Hematopoietic multipotent progenitor cell (in vitro differentiated cells): ENCODE measurements at regions not wholly inside any gene's neighbourhood (a gene's known extent, or its start where the extent isn't known, plus 50 kb on each side); places are given as distances from the start of the nearest gene placed in this dataset.

ENCODE experiments used
- DNase-seq, 3 donors: peaks; one replicate each; pipeline ENCODE4 v3.0.0-alpha.2; 2011 to 2015; ENCODE audit warnings: low read depth in 2 of 3, low spot score in 2 of 3

DNA sequence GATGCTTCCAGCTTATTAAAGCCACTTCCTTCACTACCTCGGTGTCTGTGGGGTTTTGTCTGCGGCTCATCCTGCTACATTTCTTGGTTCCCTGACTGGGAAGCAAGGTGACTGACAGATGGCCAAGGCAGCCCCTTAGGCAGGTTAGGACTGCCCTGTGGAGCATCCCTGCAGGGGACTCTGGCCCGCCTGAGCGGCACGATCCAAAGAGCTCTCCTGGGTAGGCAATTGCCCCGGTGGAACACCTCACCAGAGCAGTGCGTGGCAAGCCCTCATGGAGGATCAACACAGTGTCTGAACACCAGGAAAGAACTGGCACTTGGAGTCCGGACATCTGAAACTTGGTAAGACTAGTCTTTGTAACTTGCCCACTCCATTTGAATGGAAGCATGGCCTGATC is 1143.4 kb downstream of the ARAP2 start:
- DNase-seq, result no peak

DNA sequence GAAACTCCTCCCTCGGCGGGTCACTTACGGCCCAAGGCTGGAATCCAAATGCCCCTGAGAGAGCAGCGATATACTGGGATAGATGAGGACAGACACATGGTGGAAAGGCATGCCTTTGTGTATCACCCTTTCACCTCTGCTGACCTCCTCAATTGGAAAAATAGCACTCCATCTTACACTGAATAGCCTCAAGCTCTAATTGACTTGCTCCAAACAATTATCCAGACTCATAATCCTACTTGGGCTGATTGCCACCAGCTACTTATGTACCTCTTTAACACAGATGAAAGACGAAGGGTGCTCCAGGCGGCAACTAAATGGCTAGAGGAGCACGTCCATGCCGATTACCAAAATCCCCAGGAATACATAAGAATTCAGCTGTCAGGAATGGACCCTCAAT is 1142.2 kb downstream of the ARAP2 start:
- no peak for DNase-seq

DNA sequence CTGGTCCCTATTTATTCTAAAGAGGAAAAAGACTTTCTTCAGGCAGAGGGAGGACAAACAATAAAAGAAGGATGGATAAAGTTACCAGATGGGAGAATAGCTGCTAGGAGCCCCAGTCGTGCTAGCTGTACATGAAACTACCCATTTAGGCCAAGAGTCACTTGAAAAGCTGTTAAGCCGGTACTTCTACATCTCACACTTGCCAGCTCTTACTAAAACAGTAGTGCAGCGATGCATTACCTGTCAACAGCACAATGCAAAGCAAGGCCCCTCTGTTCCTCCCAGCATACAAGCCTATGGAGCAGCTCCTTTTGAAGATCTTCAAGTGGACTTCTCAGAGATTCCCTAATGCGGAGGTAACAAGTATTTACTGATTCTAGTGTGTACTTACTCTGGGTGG is 1138.8 kb downstream of the ARAP2 start:
- DNase-seq, result no peak

DNA sequence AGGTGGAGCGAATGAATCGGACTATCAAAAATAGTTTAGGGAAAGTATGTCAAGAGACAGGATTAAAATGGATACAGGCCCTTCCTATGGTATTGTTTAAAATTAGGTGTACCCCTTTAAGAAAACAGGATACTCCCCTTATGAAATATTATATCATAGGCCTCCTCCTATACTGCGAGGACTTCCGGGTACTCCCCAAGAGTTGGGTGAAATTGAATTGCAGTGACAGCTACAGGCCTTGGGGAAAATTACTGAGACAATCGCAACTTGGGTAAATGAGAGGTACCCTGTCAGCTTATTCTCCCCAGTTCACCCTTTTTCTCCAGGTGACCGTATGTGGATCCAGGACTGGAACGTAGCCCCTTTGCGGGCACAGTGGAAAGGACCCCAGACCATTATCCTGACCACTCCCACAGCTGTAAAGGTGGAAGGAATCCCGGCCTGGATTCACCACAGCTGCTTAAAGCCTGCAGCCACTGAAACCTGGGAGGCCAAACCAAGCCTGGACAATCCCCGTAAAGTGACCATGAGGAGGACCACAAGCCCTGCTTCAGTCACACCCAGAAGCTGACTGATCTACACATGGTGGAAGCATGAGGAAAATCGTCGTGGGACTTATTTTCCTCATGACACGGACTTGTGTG is 1138.1 kb downstream of the ARAP2 start:
- DNase-seq, result no peak

DNA sequence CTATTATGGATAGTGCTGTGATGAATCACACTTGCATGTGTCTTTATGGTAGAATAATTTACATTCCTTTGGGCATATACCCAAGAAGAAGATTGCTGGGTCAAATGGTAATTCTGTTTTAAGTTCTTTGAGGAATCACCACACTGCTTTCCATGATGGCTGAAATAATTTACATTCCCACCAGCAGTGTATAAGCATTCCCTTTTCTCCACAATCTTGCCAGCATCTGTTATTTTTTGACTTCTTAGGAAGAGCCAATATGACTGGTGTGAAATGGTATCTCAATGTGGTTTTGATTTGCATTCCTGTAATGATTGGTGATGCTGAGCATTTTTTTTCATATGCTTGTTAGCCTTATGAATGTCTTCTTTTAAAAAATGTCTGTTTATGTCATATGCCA is 1120.2 kb downstream of the ARAP2 start:
- no peak for DNase-seq

DNA sequence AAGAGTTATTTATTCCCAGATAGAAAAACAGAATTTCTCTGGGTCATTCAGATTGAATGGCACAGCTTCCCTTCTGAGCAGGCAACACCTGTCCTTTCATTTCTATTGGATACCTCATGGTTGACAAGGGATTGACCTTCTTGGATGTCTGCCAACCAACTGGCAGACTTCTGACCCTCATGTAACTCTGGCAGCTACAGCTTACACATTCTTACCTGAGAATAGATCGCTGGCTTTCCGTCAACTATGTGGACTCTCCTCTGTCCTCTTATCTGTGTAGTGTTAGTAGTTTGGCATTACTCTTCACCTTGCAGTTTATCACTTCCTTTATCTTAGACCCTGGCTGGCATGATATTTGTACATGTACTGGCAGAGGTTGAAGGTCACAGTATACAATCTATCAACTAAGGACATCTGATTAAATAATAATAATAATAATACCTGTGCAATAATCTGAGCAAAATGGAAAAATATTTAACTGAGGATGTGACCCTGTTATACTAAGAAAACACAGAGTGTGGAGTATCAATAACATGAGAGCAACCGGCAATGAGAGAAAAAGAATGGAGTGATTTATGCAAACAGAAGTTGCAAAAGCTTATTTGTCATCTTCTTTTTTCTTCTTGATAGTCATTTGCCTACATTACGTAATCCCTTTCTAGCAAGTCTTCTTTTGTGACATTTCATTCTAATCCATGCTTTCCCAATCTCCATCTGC is 1118.2 kb downstream of the ARAP2 start:
- no peak for DNase-seq

DNA sequence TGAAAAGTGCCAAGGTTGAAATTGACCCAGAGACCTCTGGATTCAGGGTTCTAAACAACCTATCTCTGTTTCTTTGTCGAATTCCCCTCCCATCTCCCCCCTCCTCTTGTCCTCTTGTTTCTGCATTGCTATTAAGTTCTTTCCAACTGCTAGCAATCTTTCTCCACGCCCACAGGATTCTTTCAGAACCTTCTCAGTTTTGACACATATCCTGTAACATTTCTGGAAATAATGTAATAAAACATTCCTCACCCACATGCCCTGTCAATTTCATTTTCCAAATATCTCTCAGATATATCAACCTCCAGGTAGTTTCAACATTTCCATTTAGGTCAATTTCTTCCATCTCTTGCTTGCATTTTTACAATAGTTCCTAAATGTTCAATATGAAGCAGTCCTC is 1105.9 kb downstream of the ARAP2 start:
- DNase-seq, result no peak

DNA sequence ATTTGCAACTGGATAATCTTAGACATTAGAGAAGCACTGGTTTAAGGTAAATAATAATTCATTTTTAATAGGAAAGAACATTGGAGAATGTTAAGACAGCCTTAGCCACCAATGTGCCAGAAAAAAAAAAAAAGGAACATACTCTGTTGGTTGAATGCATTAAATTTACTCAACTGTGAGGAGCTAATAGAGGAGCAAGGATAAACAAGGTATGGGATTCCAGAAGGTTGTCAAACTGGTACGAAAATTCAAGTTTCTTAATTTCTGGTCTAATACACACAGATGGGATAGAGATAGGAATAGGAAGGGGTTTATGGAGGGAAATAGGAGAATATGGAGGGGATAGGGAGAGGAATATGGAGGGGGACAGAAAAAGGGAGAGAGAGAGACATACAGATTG is 1096.6 kb downstream of the ARAP2 start:
- DNase-seq, result no peak

DNA sequence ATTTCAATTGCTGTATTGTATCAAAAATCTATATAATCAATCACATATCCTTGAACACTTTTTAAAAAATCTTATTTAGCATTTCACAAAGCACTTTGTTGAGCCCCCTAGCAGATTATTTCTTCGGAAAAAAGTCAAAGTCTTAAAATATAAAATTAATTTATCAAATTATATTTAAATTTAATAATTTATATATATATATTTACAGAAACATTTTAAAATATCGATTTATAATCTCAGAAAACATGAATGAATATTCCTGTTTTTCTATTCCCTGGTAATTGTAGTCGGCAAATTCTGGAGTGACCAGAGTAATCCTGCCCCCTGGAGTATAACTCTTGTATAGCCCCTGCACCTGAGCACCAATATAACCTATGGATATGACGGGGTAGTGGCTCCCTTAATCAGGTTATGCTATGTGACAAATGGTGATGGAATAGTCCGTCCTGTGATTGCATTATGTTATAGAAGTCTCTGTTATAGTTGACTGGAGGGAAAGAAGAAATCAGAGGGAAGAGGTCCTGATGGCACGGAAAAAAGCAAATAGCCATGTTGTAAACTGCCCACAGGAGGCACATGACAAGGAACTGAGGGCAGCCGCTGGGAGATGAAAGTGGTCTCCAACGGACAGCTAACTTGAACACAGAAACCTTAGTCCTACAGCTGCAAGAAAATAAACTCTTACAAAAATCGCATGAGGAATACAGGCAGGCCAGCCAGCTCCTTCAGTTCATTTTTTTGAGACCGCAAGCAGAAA is 1092.3 kb downstream of the ARAP2 start:
- no peak for DNase-seq

DNA sequence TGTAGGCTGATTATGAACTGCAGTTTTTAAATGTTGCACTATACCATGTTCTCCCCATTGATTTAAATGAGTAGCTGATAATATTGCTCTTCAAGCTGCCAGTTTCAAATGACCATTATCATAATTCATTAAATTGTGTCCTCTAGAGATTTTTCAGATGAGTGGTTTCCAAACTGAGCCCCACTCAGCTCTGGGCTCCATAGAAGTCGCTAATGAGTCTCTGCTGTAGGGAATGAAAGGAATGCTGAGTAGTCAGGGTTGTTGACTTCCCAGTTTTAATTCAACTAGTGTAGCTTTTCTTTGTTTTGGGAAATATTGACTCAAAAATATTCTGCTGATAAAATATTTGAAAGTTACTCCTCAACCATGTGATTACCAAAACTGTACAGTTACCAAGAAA is 1081.1 kb downstream of the ARAP2 start:
- DNase-seq, result no peak

DNA sequence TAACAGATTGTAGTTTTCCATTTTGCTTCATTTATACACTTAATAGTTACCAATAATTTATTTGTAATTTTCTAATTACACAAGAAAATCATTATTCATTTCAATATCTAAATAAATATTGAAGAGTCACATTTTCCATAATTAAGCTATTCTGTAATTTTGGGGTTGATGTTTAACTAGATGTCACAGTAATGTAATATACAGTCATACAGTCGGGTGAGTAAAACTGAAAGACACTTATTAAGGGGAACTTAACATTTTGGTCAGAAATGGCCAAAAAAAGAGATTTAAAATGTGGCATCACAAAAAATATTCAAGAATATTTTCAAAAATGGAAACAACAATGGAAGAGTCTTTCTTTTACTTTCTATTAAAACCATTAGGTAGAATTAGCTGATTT is 1080.3 kb downstream of the ARAP2 start:
- DNase-seq, result no peak

DNA sequence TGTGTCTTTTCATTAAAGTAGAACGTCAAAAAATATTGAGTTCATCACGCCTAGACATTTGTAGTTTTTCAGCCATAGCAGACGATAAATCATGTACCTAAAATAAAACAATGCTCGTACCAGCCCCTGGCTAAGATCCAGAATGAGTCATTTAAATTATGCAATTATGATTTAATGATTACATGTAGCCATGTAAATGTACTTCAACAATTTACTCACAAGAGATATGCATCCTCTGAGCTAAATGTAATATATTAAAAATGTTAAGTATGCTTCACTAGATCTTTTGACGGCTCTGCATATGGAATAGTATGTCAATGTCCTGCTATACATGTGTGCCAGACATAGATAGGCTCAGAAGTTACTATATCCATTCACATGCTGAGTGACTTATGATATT is 1077.8 kb downstream of the ARAP2 start:
- no peak for DNase-seq

DNA sequence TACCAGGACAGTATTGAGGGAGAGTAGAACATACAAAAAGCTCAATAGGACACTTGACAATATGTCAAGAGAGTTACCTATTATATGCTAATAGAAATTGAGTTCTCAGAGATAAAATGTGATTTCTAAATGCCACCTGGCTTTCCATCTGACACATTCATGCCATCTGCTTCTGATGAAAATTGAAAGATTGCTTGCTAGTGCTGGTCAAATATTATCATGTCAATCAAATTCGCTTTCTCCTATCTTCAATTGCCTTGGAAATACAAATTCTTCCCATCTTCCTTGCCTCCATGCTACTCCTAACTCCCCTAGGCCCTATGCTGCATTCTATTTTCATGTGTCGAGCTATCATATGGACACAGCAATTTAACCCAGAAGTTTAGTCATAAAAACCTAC is 1076.9 kb downstream of the ARAP2 start:
- DNase-seq, result no peak

DNA sequence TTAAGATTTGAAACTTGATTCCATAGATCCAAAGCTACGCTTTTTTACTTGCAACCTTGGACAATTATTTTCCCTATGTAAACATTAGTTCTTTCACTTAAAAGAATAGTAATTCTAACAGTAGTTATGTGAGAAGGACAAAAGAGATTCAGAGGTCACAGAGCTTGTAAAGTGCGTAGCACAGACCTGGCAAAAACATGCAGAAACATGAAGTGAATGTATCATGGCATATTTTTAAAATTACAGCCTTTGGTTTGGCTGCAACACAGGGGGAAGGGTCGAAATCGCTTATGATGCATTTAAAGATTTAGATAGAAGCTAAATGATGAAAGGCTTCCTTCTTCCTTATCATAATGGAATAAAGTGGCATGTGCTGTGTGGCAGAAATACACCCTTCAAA is 1068.8 kb downstream of the ARAP2 start:
- no peak for DNase-seq

DNA sequence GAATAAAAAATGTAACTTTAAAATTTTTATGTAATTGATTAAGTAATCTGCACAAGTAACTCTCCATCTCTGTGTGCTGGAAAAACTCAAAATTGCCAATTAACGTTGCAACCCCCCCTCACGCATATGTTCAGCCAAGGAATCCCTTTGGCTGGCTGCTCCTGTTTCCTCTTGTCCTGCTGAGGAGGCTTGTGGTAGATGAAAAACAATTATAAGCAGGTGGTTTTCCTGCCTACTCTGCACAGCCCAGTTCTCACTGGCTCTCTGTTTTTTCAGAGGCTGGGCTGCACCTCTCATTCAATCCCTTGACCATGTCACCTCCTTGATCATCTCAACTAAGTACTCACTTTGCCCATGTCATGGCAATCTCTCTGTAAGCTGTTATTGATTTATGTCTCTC is 1068.4 kb downstream of the ARAP2 start:
- no peak for DNase-seq

DNA sequence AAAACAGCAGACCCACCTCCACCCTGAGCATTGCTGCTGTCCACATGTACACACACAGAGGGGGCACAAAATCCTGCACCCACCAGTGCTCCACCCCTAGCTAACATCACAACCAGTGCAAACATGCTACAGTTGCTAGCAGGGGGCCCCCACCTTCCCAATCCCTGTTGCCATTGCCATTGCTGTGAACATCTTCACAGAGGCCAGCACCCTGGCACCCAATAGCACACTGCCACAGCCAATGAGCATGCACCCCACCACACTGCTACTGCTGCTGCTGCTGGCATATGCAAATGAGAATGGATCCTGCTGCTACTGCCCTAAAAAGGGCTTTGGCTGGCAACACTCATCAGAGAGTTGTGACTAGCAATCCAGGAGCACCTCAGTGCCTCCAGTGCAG is 1061.9 kb downstream of the ARAP2 start:
- DNase-seq, result no peak

DNA sequence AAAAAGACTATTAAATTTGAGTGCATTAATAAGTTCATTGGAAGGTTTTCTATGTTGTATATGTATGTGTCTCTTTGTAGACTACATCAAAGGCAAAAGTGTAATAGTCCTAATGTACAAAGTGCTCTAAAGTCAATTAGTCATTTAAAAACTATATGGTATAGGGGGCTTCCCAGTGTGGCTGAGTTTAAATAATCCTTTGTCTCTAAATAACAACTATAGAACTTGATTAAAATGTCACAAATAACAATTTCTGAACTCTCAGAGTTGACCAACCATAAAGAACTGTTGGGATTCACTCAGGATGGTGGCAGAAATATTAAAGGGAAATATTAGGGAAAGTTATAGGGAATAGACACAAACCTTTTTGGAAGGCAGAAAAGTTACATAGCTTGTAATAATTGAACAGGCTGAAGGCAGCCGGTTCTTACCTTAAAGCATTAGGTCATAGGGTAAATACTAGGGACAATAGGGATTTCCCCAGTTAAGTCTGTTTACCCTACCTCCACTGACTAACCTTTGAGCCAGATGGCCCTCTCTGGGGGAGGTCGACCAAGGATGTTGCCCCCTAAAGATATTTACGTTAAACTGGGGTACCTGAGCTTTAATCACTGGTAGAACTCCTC is 1054.2 kb downstream of the ARAP2 start:
- no peak for DNase-seq

DNA sequence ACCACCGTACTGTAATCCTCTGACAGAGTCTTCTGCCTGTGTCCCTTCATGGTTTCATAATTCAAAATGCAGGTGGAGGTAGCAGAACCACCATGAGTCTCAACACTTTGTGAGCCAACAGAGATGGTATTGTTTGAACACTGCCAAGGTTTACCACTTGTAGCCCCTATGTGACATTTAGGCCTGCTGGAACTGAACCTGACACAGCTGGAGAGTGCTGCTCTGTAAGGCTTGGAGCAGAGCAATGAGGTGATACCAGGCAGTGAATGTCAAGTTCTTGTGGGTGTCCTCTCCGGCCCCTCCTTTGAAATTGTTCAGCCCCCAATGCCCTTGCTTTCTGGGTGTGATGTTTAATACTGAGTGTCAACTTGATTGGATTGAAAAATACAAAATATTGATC is 1042.9 kb downstream of the ARAP2 start:
- DNase-seq, result no peak

DNA sequence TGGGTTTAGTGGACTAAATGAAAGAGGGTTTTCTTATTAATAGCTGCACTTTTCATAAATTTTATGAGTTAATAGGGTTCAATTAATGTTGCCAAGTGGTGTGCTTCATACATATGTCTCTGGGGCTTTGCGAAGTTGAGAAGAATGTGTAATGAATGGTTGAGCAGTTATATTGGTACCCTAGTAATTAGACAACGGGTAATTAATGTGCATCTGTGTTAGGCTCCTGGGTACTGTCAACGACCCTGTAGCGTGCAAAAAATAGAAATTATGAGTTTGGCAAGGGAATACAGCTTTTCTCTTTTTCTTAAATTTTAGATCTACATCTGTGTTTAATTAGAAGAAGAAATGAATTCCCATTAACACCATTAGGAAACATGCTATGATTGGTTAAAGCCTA is 1027.7 kb downstream of the ARAP2 start:
- DNase-seq, result no peak

DNA sequence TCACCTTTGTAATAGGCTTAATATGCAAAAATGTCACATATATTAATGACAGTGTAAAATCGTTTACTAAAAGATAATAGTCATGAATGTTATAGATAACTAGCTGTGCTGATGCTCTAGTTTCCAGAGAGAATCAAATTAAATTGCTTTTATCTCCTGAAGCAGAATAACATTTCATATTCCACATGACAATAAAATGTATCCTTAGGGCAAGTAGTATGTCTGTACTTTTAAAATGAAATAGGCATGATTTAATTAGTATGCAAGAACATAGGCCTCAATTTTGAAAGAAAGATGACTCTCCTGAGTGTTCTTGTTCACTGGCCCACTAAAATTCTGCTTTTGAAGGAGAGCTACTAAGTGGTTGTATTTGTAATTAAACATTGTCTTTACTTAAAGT is 1027.0 kb downstream of the ARAP2 start:
- no peak for DNase-seq

DNA sequence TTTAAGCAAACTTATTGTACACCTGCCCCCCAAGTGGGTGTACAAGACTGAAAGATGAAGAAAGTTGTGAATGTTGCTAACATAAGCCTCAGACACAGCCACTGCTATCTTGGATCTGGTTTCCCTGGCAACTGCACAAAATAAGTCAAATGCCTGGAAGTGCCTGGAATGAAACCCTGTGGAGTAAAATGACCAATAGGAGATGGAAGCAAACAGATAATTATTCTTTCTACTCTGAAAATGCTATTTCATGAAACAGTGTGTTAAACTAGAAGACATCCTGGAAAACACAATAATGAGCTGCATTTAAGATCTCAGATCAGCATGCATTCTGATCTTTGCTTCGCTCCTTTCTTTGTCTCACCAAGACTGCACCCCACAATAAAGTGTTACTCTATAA is 1016.0 kb downstream of the ARAP2 start:
- no peak for DNase-seq

DNA sequence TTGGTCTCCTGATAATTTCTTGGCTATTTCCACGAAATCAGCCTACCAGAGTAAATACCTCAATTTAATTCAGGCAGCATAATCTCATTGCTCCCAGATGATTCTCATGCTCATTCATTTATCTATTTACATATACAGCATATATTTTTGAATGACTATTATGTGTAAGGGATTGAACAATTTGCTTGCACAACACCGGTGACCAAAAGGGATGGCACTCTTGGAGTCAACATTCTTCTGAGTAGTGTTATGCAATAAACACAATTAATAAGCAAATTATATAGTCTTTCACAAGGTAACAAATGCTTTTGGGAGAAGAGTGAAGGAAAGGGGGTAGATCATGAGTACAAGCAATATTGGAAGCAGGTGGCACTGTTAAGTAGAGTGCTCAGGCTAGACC is 1015.3 kb downstream of the ARAP2 start:
- DNase-seq, result no peak
